ENCODE measurements at regions not wholly inside any gene's neighbourhood (a gene's known extent, or its start where the extent isn't known, plus 50 kb on each side); places are given as distances from the start of the nearest gene placed in this dataset.
"Not testable (repeated sequence)": the region's sequence is repeated elsewhere in the genome, so short reads cannot be mapped to it uniquely, and the experiment has no call there.

- DNase-seq = no peak
Measured at GRCh38 chrX:47302396-47302795, 68.0 kb upstream of the ZNF157 start.

GRCh38 chrX:47306471-47307023 is 63.8 kb upstream of the ZNF157 start:
- not testable (repeated sequence) for DNase-seq

GRCh38 chrX:47311932-47312774 is 58.2 kb upstream of the ZNF157 start:
- DNase-seq = peak in 1 of 14 donors; percentile 1

GRCh38 chrX:47313056-47313455 is 57.3 kb upstream of the ZNF157 start:
- no peak for DNase-seq

- DNase-seq = no peak
Measured at GRCh38 chrX:47316276-47317025, 53.9 kb upstream of the ZNF157 start.
